HG02884 (cell line): ENCODE measurements at regions not wholly inside any gene's neighbourhood (a gene's known extent, or its start where the extent isn't known, plus 50 kb on each side); places are given as distances from the start of the nearest gene placed in this dataset.

Experiments
- ATAC-seq: cut with Tn5 transposase; IDR thresholded peaks from one replicate; pipeline ENCODE4 v1.9.1; 2021; ENCODE audit warnings: mild to moderate bottlenecking, moderate library complexity; ENCODE audit not compliant: unreplicated experiment

DNA sequence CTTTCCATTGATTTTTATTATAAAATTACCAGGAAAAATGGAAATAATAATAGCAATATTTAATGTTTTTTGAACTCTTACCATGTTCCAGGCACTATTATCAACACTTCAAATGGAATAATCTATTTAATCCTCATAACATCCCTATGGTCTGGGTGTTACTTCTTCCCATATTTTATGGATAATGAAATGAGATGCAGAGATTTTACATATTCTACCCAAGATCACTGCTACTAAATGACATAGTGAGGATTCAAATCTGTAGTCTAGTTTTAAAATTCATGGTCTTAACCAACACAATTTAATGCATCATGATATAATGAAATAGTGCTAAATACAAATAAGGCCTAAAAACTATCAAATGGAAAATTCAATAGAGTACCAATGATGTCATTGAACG, 70.4 kb upstream of the COL3A1 start:
- ATAC-seq, result no peak

DNA sequence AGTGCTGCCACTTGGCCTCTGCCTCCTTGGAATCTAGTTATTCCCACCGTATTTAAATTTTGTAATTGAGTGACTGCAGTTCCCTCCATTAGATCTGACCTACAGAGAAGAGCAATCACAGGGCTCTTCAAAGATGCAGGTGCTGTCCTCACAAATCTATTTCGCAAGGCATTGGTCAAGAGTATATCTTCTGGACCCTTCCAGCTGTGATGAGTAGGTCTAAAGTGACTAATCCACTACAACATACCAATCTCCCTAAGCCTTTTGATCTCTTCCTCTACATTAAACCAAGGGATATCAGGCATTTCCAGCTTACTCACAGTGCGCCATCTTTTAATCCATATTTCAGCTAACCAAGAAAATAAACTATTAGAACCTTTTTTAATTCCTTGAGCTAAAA, 65.1 kb upstream of the COL3A1 start:
- ATAC-seq, result no peak

- no peak for ATAC-seq
These were observed 57.4 kb upstream of the COL3A1 start for GRCh38 chr2:188916736-188917135.

DNA sequence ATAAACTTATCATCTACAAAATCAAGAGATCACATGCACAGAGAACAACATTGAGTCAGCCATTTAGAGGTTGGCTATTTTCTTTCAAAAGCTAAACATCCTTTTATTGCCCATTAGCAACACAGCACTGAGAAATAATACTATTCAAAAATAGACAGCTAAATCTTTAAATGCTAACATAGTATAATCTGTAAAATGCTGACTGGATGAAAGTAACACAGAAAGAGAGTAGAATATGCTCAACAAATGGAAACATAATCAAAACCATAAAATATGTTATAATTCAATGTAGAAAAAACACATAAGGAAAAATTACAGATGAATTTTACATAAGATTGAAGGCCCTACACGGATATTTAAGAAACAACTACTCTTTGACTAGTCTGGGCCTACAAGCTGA, 56.5 kb upstream of the COL3A1 start:
- no peak for ATAC-seq

- ATAC-seq, result peak; percentile 68
These were observed 54.3 kb upstream of the COL3A1 start for GRCh38 chr2:188919824-188920223.

DNA sequence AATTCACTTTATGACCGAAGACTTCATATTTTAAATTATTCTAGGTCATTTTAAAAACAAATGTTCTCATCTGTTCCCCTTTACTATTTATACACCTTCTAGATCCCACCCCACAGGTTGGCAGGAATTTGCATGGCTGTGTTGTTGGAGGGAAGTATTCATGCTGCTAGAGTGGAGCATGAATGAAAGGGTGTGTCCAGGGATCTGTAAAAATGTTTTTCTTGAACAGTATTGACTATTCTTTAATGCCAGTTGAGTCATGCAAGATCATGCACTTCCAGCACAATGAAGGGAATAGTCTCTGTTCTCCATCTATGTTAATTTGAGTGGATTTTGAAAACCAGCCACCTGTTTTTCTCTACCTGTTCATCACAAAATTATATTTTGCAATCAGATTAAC, 52.0 kb upstream of the COL3A1 start:
- ATAC-seq, result no peak
